Stimulated activated CD4-positive, alpha-beta T cell treated with anti-CD3 and anti-CD28 coated beads, Interleukin-4, amount 100 ng/mL, for 1 hour (primary cell): ENCODE measurements at regions not wholly inside any gene's neighbourhood (a gene's known extent, or its start where the extent isn't known, plus 50 kb on each side); places are given as distances from the start of the nearest gene placed in this dataset.

ENCODE experiments used
- DNase-seq: peaks from one replicate; pipeline ENCODE4 v3.0.0-alpha.2; 2020

GRCh38 chr18:37985126-37985525 lies 419.5 kb upstream of the CELF4 start:
- no peak for DNase-seq

DNA sequence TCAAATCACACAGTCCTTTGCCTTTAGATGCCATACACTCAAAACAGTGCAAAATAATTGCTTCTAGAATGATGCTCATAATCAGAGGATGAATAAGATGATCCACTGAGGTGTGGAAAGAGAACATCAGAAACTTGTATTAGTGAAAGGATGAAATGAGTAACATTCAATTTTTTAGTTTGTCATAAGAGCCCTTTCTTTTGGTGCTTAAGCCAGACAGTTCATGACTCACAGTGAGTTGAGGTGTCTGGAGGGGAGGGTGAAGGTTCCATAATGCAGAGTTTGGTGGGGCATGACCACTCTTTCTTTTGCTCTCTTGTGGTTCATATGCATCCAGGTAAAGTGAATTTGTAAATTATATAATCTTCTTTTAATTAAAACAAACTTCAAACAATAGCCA lies 415.0 kb upstream of the CELF4 start:
- no peak for DNase-seq

- DNase-seq = no peak
Observed at GRCh38 chr18:37975446-37975845, 409.8 kb upstream of the CELF4 start.

GRCh38 chr18:37967261-37967660 lies 401.7 kb upstream of the CELF4 start:
- DNase-seq = no peak

DNA sequence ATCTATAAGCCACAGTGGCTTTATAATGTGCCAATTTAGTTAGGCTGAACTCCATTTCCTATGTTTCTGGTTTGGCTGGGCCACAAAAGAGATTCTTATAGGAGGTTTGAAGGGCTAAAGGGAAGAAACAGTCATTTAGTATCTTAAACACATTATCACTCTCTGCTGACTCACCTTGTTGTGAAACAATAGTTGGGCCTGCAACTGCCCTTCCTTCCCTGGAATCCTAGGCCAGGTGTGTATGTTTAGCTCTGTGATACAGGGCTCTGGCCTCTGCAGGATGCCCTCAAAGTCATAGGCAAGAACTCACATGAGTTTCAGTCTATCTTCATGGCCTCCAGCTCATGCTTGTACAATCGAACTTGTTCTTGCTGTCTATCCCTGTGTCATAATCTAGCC lies 400.0 kb upstream of the CELF4 start:
- DNase-seq = no peak

- no peak for DNase-seq
Observed at GRCh38 chr18:37964885-37965571, 399.4 kb upstream of the CELF4 start.

- DNase-seq = no peak
Observed at GRCh38 chr18:37963837-37964236, 398.2 kb upstream of the CELF4 start.

DNA sequence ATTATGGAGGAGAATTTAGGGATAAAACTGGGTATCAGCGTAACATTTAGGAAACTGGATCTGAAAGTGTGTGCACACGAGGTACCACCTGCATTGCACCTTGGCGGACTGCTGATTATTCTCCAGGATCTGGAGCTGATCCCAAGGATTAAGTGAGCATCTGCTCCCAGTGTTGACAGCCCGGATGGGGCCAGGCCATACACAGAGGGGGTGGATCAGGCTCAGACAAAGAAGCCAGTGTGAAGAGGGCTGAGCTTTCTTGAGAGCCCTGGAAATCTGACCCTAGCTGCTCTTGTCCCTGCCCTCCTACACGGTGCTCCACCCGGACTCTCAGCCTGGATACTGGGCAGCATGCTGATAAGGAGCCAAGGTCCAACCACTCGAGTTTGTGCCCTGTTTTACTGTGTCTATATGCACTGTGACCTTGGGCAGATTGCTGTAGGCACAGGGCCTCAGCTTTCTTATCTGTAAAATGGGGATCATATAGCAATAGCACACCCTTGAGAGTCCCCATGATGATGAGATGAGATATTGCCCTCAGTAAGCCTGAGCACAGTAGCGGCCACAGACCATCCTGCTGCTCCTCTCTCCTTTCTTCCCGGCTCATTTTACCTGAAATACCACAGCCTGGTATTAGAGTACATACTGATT lies 396.8 kb upstream of the CELF4 start:
- no peak for DNase-seq

GRCh38 chr18:37958499-37958898 lies 392.9 kb upstream of the CELF4 start:
- DNase-seq = no peak

DNA sequence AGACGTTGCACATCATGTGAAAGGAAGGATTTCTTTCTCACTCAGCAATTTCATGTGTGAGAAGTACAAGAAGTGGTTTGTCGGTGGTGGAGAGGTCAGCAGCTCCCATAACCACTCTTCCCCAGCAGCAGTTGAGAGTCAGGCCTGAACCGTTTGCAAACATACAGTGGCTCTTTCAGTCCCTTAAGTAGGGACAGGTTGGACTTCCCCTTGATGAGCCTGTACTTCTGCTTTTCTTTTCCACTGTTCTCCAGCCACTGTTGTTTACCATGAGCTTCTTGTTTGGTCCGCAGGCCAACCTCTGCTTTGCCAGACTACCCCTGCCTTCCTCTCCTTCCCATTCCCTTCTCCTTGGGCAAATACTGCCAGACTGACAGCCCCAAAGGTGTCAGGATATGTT lies 391.3 kb upstream of the CELF4 start:
- DNase-seq = no peak

GRCh38 chr18:37956020-37956419 lies 390.4 kb upstream of the CELF4 start:
- DNase-seq = no peak

DNA sequence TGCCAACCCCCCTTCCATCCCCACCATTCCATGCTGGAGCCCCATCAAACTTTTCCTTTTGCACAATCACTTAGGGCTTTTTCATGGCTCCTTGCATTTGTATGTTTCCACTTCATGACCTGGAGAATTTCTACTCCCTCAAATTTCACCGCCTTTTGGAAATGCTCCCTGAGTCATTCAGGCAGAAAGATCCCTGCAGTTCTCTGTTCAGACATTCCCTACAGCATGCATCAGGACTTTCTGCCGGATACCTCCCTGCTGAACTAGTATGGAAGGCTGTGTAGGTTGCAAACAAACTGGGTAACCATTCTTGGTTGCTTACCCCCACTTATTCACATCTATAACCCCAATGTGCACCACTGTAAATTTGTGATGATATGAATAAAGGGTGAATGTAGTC lies 389.6 kb upstream of the CELF4 start:
- no peak for DNase-seq

GRCh38 chr18:37953876-37954275 lies 388.3 kb upstream of the CELF4 start:
- DNase-seq = no peak

DNA sequence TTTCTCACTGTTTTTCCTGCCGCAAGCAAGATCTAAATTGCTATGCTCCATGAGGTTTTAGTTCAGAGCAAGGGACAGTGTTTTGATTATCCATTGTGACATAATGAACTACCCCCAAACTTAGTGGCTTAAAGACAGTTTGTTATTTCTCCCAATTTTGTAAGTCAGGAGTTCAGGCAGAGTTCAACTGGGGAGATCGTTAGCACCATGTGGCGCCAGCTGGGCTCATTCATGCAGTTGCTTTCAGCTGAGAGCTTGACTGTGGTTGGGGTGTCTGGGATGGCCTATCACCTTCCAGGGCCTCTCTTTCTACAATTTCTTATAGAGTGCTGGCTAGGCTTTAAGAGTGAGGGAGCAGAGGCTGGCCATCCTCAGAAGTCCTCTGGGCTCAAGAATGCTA lies 382.9 kb upstream of the CELF4 start:
- DNase-seq = no peak

DNA sequence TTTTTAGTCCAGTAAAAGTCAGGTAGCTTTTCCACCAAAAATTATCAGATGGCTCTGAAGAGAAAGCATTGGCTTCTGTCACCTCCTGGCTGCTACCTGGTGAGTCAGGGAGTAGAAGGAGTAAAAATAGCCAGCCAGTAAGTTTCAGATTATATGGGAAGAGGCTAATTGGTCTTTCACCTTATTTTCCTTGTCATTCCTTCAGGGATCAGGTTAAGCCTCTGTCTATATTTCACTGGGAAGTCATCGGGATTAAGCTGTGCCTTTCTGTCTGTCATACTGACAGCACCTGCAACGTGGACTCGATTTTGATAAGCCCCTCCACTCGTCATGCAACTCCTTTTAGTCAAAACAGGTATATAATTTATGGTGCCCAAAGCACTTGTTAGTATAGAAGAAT lies 380.7 kb upstream of the CELF4 start:
- no peak for DNase-seq

DNA sequence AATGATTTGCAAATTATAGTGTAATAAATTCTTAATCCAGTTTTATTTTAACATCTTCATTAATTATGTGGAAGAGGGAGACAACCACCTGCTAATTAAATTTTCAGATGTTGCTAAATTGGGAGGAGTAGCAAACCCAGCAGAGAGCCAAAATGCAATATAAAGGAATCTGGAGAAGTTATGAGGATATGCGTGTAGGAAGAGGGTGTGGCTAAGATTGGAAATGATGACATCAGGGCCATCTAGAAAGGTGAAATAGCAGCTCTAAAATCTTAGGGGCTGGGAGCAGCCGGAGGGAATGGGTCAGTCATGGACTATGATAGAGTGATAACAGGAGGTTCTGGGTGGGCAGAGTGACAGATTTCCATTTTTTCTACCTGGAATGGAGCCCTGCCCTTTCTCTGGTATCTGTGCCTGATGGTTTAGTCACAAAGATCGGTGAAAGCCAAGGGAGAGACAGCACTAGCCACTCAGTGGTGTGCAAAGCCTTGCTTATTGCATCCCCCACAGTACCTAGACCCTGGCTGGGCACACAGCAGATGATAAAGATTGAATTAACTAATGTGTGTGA lies 379.2 kb upstream of the CELF4 start:
- DNase-seq = no peak

DNA sequence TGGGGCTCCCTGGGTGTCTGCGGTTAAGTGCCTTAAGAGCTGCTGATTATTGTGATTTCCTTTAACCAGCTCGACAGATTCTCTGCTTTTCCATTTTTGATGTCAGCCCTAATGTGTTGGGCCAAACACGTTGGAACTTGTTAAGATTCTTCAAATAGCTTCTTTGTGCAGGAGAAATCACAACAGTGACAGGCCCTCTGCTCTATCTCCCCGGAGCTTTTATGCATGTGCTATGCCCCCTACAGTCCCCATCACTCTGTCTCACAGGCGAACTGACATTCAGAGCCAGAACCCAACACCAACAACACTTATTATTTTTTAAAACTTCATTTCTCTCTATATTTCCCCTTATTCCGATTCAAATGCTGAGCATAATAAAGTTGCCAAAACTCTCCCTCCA lies 371.7 kb upstream of the CELF4 start:
- no peak for DNase-seq

- no peak for DNase-seq
Observed at GRCh38 chr18:37935086-37935485, 369.5 kb upstream of the CELF4 start.

DNA sequence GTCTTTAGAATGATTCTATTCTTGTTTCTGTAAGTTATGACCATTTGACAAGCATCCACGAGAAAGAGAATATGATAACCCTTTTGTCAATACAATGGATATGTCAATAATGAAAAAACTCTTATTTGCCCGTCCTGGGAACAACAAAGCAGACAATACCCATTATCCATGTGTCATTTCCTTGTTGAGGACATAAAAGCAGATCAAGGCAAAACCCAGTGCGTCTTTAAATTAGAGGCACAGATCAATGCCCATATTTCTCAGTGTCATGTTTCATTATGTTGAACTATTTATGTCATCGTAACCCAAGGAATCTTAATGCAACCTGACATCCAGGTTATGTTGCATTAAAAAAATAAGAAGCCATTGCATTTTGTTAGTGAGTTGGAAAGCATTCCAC lies 365.0 kb upstream of the CELF4 start:
- DNase-seq = no peak

DNA sequence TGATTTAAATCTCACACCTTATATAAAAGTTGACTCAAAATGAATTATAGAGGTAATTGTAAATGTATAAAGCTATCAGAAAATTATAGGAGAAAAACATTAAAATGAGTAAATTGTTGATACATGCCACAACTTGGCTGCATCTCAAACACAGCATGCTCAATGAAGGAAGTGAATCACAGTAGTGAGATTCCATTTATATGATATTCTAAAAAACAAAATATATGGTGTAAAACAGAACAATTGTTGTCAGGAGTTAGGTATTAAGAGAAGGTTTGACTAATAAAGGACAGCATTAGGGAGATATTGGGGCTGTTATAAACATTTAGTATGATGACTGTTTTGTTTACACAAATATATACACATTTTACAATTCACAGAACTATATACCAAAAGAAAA lies 356.6 kb upstream of the CELF4 start:
- DNase-seq = no peak

GRCh38 chr18:37920865-37921264 lies 355.3 kb upstream of the CELF4 start:
- no peak for DNase-seq

- DNase-seq = no peak
Observed at GRCh38 chr18:37913051-37913450, 347.5 kb upstream of the CELF4 start.

- DNase-seq = no peak
Observed at GRCh38 chr18:37902344-37902743, 336.7 kb upstream of the CELF4 start.

DNA sequence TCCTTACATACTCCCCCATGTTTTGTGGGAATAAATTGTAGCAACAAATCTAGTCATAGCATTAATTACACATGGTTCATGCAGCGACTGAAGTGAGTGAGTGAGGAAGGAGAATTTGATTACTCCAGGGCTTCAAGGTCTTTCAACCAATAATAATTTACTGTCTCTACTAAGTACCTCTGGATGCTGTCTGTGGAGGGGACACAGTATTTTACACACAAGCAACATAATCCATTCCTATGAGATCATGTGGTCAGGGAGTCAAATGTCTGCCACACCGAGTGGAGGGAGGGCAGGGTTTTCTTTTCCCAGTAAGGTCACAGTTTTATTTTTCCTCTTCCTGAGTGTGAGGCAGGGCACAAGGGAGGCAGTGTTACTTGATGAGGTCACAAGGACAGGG lies 334.7 kb upstream of the CELF4 start:
- DNase-seq = no peak

GRCh38 chr18:37889963-37890362 lies 324.4 kb upstream of the CELF4 start:
- no peak for DNase-seq
